ENCODE measurements at regions not wholly inside any gene's neighbourhood (a gene's known extent, or its start where the extent isn't known, plus 50 kb on each side); places are given as distances from the start of the nearest gene placed in this dataset.

GRCh38 chr14:101276309-101277091 lies 284.8 kb upstream of the DIO3 start:
- TF ChIP-seq POLR2AphosphoS5 (IDR thresholded peaks at IDR 0.05; ENCODE audit: low read depth, low read length) (no peak), POLR2A (IDR thresholded peaks at IDR 0.05; ENCODE audit: low read depth, low read length) (no peak), POU2F2 (IDR thresholded peaks at IDR 0.05; ENCODE audit: low read depth, low read length) (no peak), TAF1 (IDR thresholded peaks at IDR 0.05; ENCODE audit: low read depth, low read length) (no peak), SPI1 (IDR thresholded peaks at IDR 0.05; ENCODE audit: low read depth, low read length) (no peak), PAX5 (IDR thresholded peaks at IDR 0.05; ENCODE audit: insufficient read depth, low read length, severe bottlenecking) (no peak)
